GM12878 (cell line): ENCODE measurements at regions not wholly inside any gene's neighbourhood (a gene's known extent, or its start where the extent isn't known, plus 50 kb on each side); places are given as distances from the start of the nearest gene placed in this dataset.

Source experiments
- ATAC-seq: fragments of 200-7000 bp; cut with Tn5 transposase; 3 replicates; pipeline ENCODE4 v1.9.1; 2020; ENCODE audit warnings: mild to moderate bottlenecking, moderate library complexity
- BruUV-seq: library from RNA; stranded (reverse); fragments of 400-500 nt; replicated peaks from 2 replicates; lab custom pipeline; 2021; lab: Mats Ljungman, UMichigan
- CTCF ChIA-PET: fragments of 300-600 bp; sonication (Branson Sonifier 250); formaldehyde crosslinking; extraction: SDS; loops from one replicate; lab custom pipeline; 2021; ENCODE audit warnings: inconsistent platforms; lab: Yijun Ruan, JAX
- POLR2A ChIA-PET: fragments of 350-600 bp; formaldehyde crosslinking; extraction: SDS; loops from one replicate; lab custom pipeline; 2021; ENCODE audit warnings: inconsistent platforms; lab: Charles Lee
- RAD21 ChIA-PET: fragments of 300-600 bp; sonication (Branson Sonifier 250); formaldehyde crosslinking; loops from one replicate; lab custom pipeline; 2023; ENCODE audit warnings: antibody characterized with exemption; ENCODE audit not compliant: unreplicated experiment; lab: Charles Lee
- SMC1A ChIA-PET: fragments of 300-600 bp; sonication (Branson Sonifier 250); formaldehyde crosslinking; loops from one replicate; lab custom pipeline; 2023; ENCODE audit not compliant: unreplicated experiment, uncharacterized antibody; lab: Charles Lee
- DNase-seq: peaks from one replicate; pipeline ENCODE4 v3.0.0-alpha.2; 2011; ENCODE audit warnings: low read depth, low spot score
- FAIRE-seq: peaks from 3 replicates; lab custom pipeline; 2011; peaks lifted over from hg19 to GRCh38; lab: Jason Lieb, UNC
- H2AFZ ChIP-seq: 2 replicates; pipeline ENCODE4 v1.6.0; 2011; ENCODE audit warnings: low read depth, low read length, control low read depth; ENCODE audit not compliant: control insufficient read depth
- H3K27ac ChIP-seq: 2 replicates; pipeline ENCODE4 v1.5.1; 2011; ENCODE audit warnings: control low read depth; ENCODE audit not compliant: control insufficient read depth, insufficient read depth
- H3K27me3 ChIP-seq, 2 experiments: replicated peaks in 1 of 2; 2 replicates each; pipeline versions ENCODE4 v1.6.0 to v1.6.1; 2011; ENCODE audit warnings: low read length in 1 of 2; ENCODE audit not compliant: control insufficient read depth in 2 of 2, insufficient read depth in 2 of 2
- H3K36me3 ChIP-seq, 2 experiments: 2 replicates each; pipeline ENCODE4 v1.5.1; 2011; ENCODE audit warnings: low read length in 1 of 2; ENCODE audit not compliant: control insufficient read depth in 2 of 2, insufficient read depth in 2 of 2
- H3K4me1 ChIP-seq: 2 replicates; pipeline ENCODE4 v1.6.1; 2011; ENCODE audit warnings: mild to moderate bottlenecking, low read length, moderate library complexity, mixed read lengths; ENCODE audit not compliant: control insufficient read depth, insufficient read depth
- H3K4me2 ChIP-seq: 2 replicates; pipeline ENCODE4 v1.6.0; 2011; ENCODE audit warnings: control low read depth; ENCODE audit not compliant: control insufficient read depth, insufficient read depth
- H3K4me3 ChIP-seq: fragments of 200-600 bp; sonication (generic); 2 replicates; pipeline ENCODE4 v1.5.1; 2016
- H3K79me2 ChIP-seq: 2 replicates; pipeline ENCODE4 v1.6.0; 2011; ENCODE audit warnings: low read length; ENCODE audit not compliant: control insufficient read depth, insufficient read depth
- H3K9ac ChIP-seq: 2 replicates; pipeline ENCODE4 v1.8.0; 2011; ENCODE audit warnings: low read length, control low read depth, mixed read lengths; ENCODE audit not compliant: control insufficient read depth, insufficient read depth
- H3K9me3 ChIP-seq: replicated peaks from 3 replicates; pipeline ENCODE4 v1.5.1; 2011; ENCODE audit warnings: mild to moderate bottlenecking, low read length; ENCODE audit not compliant: control insufficient read depth, insufficient read depth
- H4K20me1 ChIP-seq: 2 replicates; pipeline ENCODE4 v1.6.0; 2011; ENCODE audit not compliant: control insufficient read depth, insufficient read depth
- IKZF2 ChIP-seq, 2 experiments: fragments of 450-650 bp; IDR thresholded peaks; 2 replicates each; pipeline ENCODE4 v1.6.1; 2017; ENCODE audit warnings: mild to moderate bottlenecking in 2 of 2, moderate library complexity in 2 of 2
- IRF3 ChIP-seq: fragments of 450-650 bp; IDR thresholded peaks from 2 replicates; pipeline ENCODE4 v1.6.1; 2014; ENCODE audit warnings: mild to moderate bottlenecking
- IRF4 ChIP-seq: IDR thresholded peaks from 2 replicates; pipeline ENCODE4 v1.6.1; 2011; ENCODE audit warnings: low read depth, low read length
- MAX ChIP-seq: IDR thresholded peaks from 2 replicates; pipeline ENCODE4 v1.6.1; 2012; ENCODE audit warnings: low read depth, low read length, improper control_type of control experiment
- ZBED1 ChIP-seq: IDR thresholded peaks from 2 replicates; pipeline ENCODE4 v1.6.1; 2016; ENCODE audit warnings: borderline replicate concordance
- ZBTB33 ChIP-seq: fragments of 450-650 bp; IDR thresholded peaks from 2 replicates; pipeline ENCODE4 v1.6.1; 2017; ENCODE audit warnings: mild to moderate bottlenecking
- WGBS: methylation state at CpG from one replicate; pipeline ENCODE4 v1.1.6; 2016; ENCODE audit warnings: low lambda C conversion rate; ENCODE audit not compliant: insufficient replicate concordance, insufficient coverage; ENCODE audit errors: missing lambda C conversion rate; 5-methylcytosine and 5-hydroxymethylcytosine counted together
- in situ Hi-C: fragments of 300-500 bp; cut with MboI; formaldehyde crosslinking; loops from 9 replicates; pipeline ENCODE4 v1.14.3; 2018; ENCODE audit warnings: mixed read lengths
- intact Hi-C: fragments of 100-400 bp; cut with micrococcal nuclease; formaldehyde crosslinking; loops from one replicate; pipeline ENCODE4 v1.14.2; 2022; ENCODE audit not compliant: unreplicated experiment

DNA sequence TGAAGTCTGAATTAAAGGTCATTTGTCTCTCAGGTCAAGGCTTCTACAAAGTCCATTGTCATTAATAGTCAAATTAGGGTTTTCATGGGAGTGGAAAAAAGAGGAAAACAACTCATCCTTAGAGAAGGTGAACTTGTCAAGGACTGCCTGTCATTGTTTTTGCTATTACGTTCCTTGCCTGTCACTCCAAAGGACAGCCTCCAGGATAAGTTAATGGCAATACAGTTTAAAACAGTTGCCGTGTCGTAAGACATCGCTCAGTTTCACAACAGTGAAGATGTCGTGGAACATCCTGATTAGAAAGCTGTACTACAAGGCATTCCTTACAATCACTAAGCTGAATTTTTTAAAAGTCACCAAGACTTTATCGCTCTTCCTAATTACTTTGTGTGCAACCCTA lies 466.8 kb upstream of the SMIM31 start (continued):
- TF ChIP-seq MAX (no peak), ZBTB33 (no peak), IKZF2 (IDR thresholded peaks at IDR 0.05) (no peak), IRF3 (no peak), ZBED1 (no peak)

GRCh38 chr4:164288578-164288977 lies 465.4 kb upstream of the SMIM31 start:
- in situ Hi-C loops (no loop called here), intact Hi-C loops (no loop called here)
- FAIRE-seq (no peak), ATAC-seq (no peak), DNase-seq (no peak)
- no peaks in the 10 kb centered on the region for H4K20me1 ChIP-seq
- no peaks in the 10 kb centered on the region for H3K36me3 ChIP-seq
- ChIA-PET RAD21 (no interaction called here), SMC1A (interaction anchor here (0.6 kb wide), 1 partner anchor 612 kb away, joined by 3 read pairs; no protein-coding TSS in a partner anchor), CTCF (no interaction called here), POLR2A (no interaction called here)
- H3K9me3 ChIP-seq = no peaks in the 10 kb centered on the region
- H2AFZ ChIP-seq = no peak overlapping the region
- H3K27me3 ChIP-seq = no peaks in the 10 kb centered on the region
- no peak overlapping the region for H3K4me2 ChIP-seq
- H3K4me1 ChIP-seq = no peaks in the 10 kb centered on the region
- no TSS peak for BruUV-seq
- WGBS = 12% methylated on average over 5 of the region's 5 CpGs
- no peak overlapping the region for H3K4me3 ChIP-seq
- H3K27ac ChIP-seq = no peak overlapping the region
- H3K9ac ChIP-seq = no peak overlapping the region
- H3K79me2 ChIP-seq = no peaks in the 10 kb centered on the region
- no peak for TF ChIP-seq IRF4
